PC-9 (cell line): ENCODE measurements at regions not wholly inside any gene's neighbourhood (a gene's known extent, or its start where the extent isn't known, plus 50 kb on each side); places are given as distances from the start of the nearest gene placed in this dataset.

ENCODE experiments used
- EZH2 ChIP-seq: fragments of 200-600 bp; sonication (generic); IDR thresholded peaks from 2 replicates; pipeline ENCODE4 v1.8.0; 2017; ENCODE audit warnings: antibody characterized with exemption, low read depth
- TF ChIP-seq, protein P1 (sequence below): fragments of 200-600 bp; sonication (generic); conservative IDR thresholded peaks from 2 replicates; pipeline ENCODE4 v1.6.1; 2017; ENCODE audit warnings: mixed run types, antibody characterized with exemption, mild to moderate bottlenecking, moderate library complexity

DNA sequence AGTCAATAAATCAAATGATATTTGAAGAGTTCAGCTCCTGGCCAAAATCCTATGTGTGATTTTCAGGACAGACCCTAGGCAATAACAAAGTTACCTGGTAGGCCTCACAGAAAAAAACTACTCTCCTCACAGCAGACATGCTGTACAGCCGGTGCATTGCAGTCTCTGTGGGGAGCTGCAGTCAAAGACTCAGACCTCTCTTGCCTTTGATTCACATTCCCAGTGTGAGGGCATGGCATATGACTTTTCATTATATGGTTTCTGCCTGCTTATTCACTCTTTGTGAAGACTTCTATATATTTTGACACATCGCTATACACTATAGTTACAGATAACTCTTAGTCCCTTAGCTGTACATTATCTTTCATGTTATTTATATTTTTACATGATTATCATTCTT lies 2684.3 kb upstream of the PCDH20 start:
- TF ChIP-seq, protein P1, sequence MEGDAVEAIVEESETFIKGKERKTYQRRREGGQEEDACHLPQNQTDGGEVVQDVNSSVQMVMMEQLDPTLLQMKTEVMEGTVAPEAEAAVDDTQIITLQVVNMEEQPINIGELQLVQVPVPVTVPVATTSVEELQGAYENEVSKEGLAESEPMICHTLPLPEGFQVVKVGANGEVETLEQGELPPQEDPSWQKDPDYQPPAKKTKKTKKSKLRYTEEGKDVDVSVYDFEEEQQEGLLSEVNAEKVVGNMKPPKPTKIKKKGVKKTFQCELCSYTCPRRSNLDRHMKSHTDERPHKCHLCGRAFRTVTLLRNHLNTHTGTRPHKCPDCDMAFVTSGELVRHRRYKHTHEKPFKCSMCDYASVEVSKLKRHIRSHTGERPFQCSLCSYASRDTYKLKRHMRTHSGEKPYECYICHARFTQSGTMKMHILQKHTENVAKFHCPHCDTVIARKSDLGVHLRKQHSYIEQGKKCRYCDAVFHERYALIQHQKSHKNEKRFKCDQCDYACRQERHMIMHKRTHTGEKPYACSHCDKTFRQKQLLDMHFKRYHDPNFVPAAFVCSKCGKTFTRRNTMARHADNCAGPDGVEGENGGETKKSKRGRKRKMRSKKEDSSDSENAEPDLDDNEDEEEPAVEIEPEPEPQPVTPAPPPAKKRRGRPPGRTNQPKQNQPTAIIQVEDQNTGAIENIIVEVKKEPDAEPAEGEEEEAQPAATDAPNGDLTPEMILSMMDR = no peak
- no peak for TF ChIP-seq EZH2
